Neural crest cell (in vitro differentiated cells): ENCODE measurements at regions not wholly inside any gene's neighbourhood (a gene's known extent, or its start where the extent isn't known, plus 50 kb on each side); places are given as distances from the start of the nearest gene placed in this dataset.

Experiments
- DNase-seq: peaks from one replicate; pipeline ENCODE4 v3.0.0; 2021; ENCODE audit warnings: low read depth, mixed read lengths, low spot score
- H3K27ac Mint-ChIP-seq: one replicate; pipeline ENCODE4 v1.8.0; 2021; ENCODE audit warnings: mild to moderate bottlenecking, mixed read lengths; ENCODE audit not compliant: unreplicated experiment
- H3K27me3 Mint-ChIP-seq: 2 replicates; pipeline ENCODE4 v1.8.0; 2021; ENCODE audit warnings: low read depth, mild to moderate bottlenecking, mixed read lengths
- H3K36me3 Mint-ChIP-seq: 2 replicates; pipeline ENCODE4 v1.8.0; 2021; ENCODE audit warnings: low read depth, mild to moderate bottlenecking, mixed read lengths
- H3K4me1 Mint-ChIP-seq: 2 replicates; pipeline ENCODE4 v1.8.0; 2021; ENCODE audit warnings: mixed read lengths
- H3K4me3 Mint-ChIP-seq: one replicate; pipeline ENCODE4 v1.8.0; 2021; ENCODE audit warnings: mild to moderate bottlenecking, mixed read lengths
- H3K9me3 Mint-ChIP-seq: 2 replicates; pipeline ENCODE4 v1.8.0; 2021; ENCODE audit warnings: mixed read lengths
- CTCF ChIP-seq: fragments of 200-600 bp; sonication (generic); conservative IDR thresholded peaks from 2 replicates; pipeline ENCODE4 v1.5.0; 2021; ENCODE audit warnings: antibody characterized with exemption, mild to moderate bottlenecking

- DNase-seq = no peak
- Mint-ChIP-seq H3K9me3 (no peaks in the 10 kb centered on the region), H3K36me3 (no peaks in the 10 kb centered on the region), H3K27me3 (no peaks in the 10 kb centered on the region), H3K4me1 (peaks cover 9% of the 10 kb centered on the region), H3K4me3 (no peak overlapping the region), H3K27ac (no peak overlapping the region)
- no peak for TF ChIP-seq CTCF
Measured at GRCh38 chr6:71153755-71154325, 134.8 kb upstream of the OGFRL1 start.

DNA sequence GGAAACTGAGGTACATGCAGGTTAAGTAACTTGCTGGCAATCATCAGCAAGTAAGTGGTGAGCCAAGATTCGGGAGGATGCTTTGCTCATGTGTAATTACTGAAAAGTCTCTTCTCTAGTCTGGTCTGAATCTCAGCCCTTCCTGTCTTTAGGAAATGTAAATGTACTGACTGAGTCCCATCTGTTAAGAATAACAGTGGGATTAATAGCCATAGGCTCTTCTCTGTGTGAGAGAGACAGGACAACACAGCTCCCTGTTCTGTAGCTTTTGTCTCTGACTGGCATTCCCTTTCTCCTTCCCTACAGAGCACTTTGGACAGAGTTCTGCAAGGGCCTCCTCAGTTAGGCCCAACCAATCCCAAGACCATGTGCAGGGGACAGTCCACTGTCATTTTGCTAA lies 131.3 kb upstream of the OGFRL1 start:
- H3K9me3 Mint-ChIP-seq = no peaks in the 10 kb centered on the region
- H3K4me1 Mint-ChIP-seq = peaks cover 9% of the 10 kb centered on the region
- no peaks in the 10 kb centered on the region for H3K36me3 Mint-ChIP-seq
- H3K27me3 Mint-ChIP-seq = no peaks in the 10 kb centered on the region
- no peak for TF ChIP-seq CTCF
- H3K27ac Mint-ChIP-seq = no peak overlapping the region
- DNase-seq = no peak
- no peak overlapping the region for H3K4me3 Mint-ChIP-seq

DNA sequence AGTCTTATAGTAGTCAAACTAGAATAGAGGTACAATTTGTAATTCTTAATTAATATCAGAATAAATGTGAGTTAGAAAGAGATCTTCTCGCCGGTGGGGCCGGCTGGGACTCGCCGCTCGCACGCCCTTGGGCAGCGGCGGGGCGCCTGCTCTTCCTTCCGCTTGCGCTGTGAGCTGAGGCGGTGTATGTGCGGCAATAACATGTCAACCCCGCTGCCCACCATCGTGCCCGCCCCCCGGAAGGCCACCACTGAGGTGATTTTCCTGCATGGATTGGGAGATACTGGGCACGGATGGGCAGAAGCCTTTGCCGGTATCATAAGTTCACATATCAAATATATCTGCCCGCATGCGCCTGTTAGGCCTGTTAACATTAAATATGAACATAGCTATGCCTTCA lies 123.7 kb upstream of the OGFRL1 start:
- Mint-ChIP-seq H3K27ac (no peak overlapping the region), H3K36me3 (no peaks in the 10 kb centered on the region), H3K9me3 (no peaks in the 10 kb centered on the region), H3K4me3 (no peak overlapping the region), H3K27me3 (no peaks in the 10 kb centered on the region), H3K4me1 (no peaks in the 10 kb centered on the region)
- no peak for DNase-seq
- no peak for TF ChIP-seq CTCF

GRCh38 chr6:71168233-71168765 lies 120.3 kb upstream of the OGFRL1 start:
- no peak overlapping the region for H3K4me3 Mint-ChIP-seq
- TF ChIP-seq CTCF = no peak
- no peak for DNase-seq
- H3K9me3 Mint-ChIP-seq = no peaks in the 10 kb centered on the region
- no peak overlapping the region for H3K27ac Mint-ChIP-seq
- H3K36me3 Mint-ChIP-seq = no peaks in the 10 kb centered on the region
- H3K4me1 Mint-ChIP-seq = no peaks in the 10 kb centered on the region
- no peaks in the 10 kb centered on the region for H3K27me3 Mint-ChIP-seq

- H3K27me3 Mint-ChIP-seq = no peaks in the 10 kb centered on the region
- H3K4me1 Mint-ChIP-seq = no peaks in the 10 kb centered on the region
- H3K27ac Mint-ChIP-seq = no peak overlapping the region
- no peaks in the 10 kb centered on the region for H3K36me3 Mint-ChIP-seq
- H3K9me3 Mint-ChIP-seq = no peaks in the 10 kb centered on the region
- TF ChIP-seq CTCF = no peak
- no peak for DNase-seq
- H3K4me3 Mint-ChIP-seq = no peak overlapping the region
Measured at GRCh38 chr6:71171497-71172070, 117.0 kb upstream of the OGFRL1 start.
